Mesenteric fat pad (tissue), 1 donor: ENCODE measurements at regions not wholly inside any gene's neighbourhood (a gene's known extent, or its start where the extent isn't known, plus 50 kb on each side); places are given as distances from the start of the nearest gene placed in this dataset.
"Not testable (repeated sequence)": the region's sequence is repeated elsewhere in the genome, so short reads cannot be mapped to it uniquely, and the experiment has no call there.

Experiments
- DNase-seq: peaks from one replicate; pipeline ENCODE4 v3.0.0-alpha.2; 2020; ENCODE audit warnings: low spot score
- donor health status: DM: yes; HTN: yes; CAD: no.

- DNase-seq: not testable (repeated sequence)
These were observed 293.2 kb upstream of the SEMA6A start for GRCh38 chr5:116867825-116868224.

GRCh38 chr5:116865651-116866050 lies 291.0 kb upstream of the SEMA6A start:
- no peak for DNase-seq

- DNase-seq: no peak
These were observed 290.2 kb upstream of the SEMA6A start for GRCh38 chr5:116864838-116865190.

- no peak for DNase-seq
These were observed 289.7 kb upstream of the SEMA6A start for GRCh38 chr5:116864157-116864837.

- no peak for DNase-seq
These were observed 288.2 kb upstream of the SEMA6A start for GRCh38 chr5:116862632-116863455.

GRCh38 chr5:116861666-116862065 lies 287.0 kb upstream of the SEMA6A start:
- no peak for DNase-seq

GRCh38 chr5:116861097-116861496 lies 286.5 kb upstream of the SEMA6A start:
- no peak for DNase-seq

- DNase-seq: no peak
These were observed 285.2 kb upstream of the SEMA6A start for GRCh38 chr5:116859666-116860320.

GRCh38 chr5:116858705-116859333 lies 284.2 kb upstream of the SEMA6A start:
- no peak for DNase-seq

- not testable (repeated sequence) for DNase-seq
These were observed 283.4 kb upstream of the SEMA6A start for GRCh38 chr5:116858020-116858419.

- no peak for DNase-seq
These were observed 281.6 kb upstream of the SEMA6A start for GRCh38 chr5:116856271-116856670.

- DNase-seq: no peak
These were observed 279.4 kb upstream of the SEMA6A start for GRCh38 chr5:116853992-116854391.

- DNase-seq: no peak
These were observed 274.4 kb upstream of the SEMA6A start for GRCh38 chr5:116848954-116849581.

GRCh38 chr5:116847960-116848359 lies 273.3 kb upstream of the SEMA6A start:
- no peak for DNase-seq

GRCh38 chr5:116844015-116844414 lies 269.4 kb upstream of the SEMA6A start:
- no peak for DNase-seq

GRCh38 chr5:116842514-116842961 lies 267.9 kb upstream of the SEMA6A start:
- DNase-seq: no peak

- DNase-seq: no peak
These were observed 267.1 kb upstream of the SEMA6A start for GRCh38 chr5:116841734-116842133.

- DNase-seq: no peak
These were observed 263.5 kb upstream of the SEMA6A start for GRCh38 chr5:116838011-116838536.

GRCh38 chr5:116834796-116835515 lies 260.3 kb upstream of the SEMA6A start:
- no peak for DNase-seq

- DNase-seq: no peak
These were observed 255.5 kb upstream of the SEMA6A start for GRCh38 chr5:116830079-116830478.
